OCI-LY3 (cell line): ENCODE measurements at regions not wholly inside any gene's neighbourhood (a gene's known extent, or its start where the extent isn't known, plus 50 kb on each side); places are given as distances from the start of the nearest gene placed in this dataset.

Experiments
- EZH2phosphoT487 ChIP-seq: fragments of 200-600 bp; shearing (Covaris generic); IDR thresholded peaks from 2 replicates; pipeline ENCODE4 v1.6.1; 2018; ENCODE audit warnings: antibody characterized with exemption, mixed run types, low read depth
- TF ChIP-seq, protein P1 (sequence below): fragments of 200-600, 300-600 bp; sonication (generic); IDR thresholded peaks from 2 replicates; pipeline ENCODE4 v1.5.1; 2014; ENCODE audit warnings: antibody characterized with exemption, low read length, low read depth

DNA sequence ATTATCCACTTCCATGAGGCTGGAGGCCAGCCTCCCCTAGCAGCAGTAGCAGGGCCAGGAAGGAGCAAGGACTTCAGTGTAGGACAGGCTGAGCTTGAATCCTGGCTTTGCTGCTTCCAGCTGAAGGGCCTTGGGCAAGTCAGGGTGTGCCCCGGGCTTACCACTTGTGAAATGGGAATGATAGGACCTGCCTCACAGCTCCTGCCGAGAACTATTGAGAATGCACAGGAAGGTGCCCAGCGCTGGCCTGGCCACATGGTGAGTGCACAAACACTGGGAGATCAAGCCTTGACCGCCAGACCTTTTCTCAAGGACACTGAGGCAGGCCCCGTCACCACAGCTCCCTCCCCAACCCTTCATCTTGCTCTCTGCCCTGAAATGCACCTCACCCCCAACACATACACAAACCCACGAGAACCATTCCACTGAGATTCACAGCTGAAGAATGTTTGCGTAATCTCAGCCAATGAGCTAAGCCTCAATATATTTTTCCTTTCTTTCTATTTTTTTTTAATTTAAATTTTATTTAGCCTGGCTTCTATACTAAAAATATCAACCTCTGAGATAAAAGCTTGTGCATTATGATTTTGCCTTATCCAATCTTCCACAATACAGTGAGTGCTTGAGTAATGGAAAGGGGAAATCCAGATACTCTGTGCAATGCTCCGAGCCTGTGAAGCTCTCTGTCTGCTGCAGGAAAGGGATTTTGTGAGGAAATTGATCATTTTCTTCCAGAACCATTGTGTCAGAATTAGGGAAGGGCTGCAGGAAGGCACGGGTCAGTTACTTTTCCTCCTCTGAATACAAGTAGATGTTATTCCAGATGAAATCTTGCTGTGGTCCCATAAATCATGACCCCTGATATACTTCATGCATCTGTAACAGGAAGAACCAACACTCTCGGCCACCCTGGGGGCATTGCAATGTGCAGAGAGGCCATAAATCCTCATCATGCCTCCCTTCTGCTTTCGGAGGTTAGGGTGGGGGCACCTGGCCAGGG is 193.9 kb downstream of the TLE3 start:
- TF ChIP-seq, protein P1, sequence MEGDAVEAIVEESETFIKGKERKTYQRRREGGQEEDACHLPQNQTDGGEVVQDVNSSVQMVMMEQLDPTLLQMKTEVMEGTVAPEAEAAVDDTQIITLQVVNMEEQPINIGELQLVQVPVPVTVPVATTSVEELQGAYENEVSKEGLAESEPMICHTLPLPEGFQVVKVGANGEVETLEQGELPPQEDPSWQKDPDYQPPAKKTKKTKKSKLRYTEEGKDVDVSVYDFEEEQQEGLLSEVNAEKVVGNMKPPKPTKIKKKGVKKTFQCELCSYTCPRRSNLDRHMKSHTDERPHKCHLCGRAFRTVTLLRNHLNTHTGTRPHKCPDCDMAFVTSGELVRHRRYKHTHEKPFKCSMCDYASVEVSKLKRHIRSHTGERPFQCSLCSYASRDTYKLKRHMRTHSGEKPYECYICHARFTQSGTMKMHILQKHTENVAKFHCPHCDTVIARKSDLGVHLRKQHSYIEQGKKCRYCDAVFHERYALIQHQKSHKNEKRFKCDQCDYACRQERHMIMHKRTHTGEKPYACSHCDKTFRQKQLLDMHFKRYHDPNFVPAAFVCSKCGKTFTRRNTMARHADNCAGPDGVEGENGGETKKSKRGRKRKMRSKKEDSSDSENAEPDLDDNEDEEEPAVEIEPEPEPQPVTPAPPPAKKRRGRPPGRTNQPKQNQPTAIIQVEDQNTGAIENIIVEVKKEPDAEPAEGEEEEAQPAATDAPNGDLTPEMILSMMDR = no peak
- no peak for TF ChIP-seq EZH2phosphoT487
